ENCODE measurements at regions not wholly inside any gene's neighbourhood (a gene's known extent, or its start where the extent isn't known, plus 50 kb on each side); places are given as distances from the start of the nearest gene placed in this dataset.

GRCh38 chr6:74735304-74735703, 470.5 kb downstream of the COL12A1 start:
- Histone ChIP-seq H3K9me3 (ENCODE audit: low read length) (no peaks in the 10 kb centered on the region), H3K27ac (ENCODE audit: extremely low read length, insufficient read depth, low read length) (no peak overlapping the region), H3K4me2 (ENCODE audit: low read depth, low read length) (no peak overlapping the region), H3K79me2 (ENCODE audit: insufficient read depth, low read length) (no peaks in the 10 kb centered on the region), H2AFZ (ENCODE audit: low read length) (no peak overlapping the region), H4K20me1 (ENCODE audit: insufficient read depth, low read length) (no peaks in the 10 kb centered on the region), H3K9ac (ENCODE audit: insufficient read depth, low read depth, low read length) (no peak overlapping the region), H3K4me1 (ENCODE audit: insufficient read depth, low read length) (no peaks in the 10 kb centered on the region), H3K4me3 (replicated peaks in 1 of 3; ENCODE audit: insufficient read depth in 1 of 3, low read depth in 2 of 3, low read length in 3 of 3) (no peak overlapping the region), H3K27me3 (ENCODE audit: control insufficient read depth in 1 of 2, insufficient read depth in 2 of 2, low read length in 2 of 2) (no peaks in the 10 kb centered on the region), H3K36me3 (replicated peaks in 1 of 2; ENCODE audit: control insufficient read depth in 1 of 2, insufficient read depth in 2 of 2, low read length in 2 of 2) (no peaks in the 10 kb centered on the region)
- no peak for ATAC-seq
- intact Hi-C loops (cut with micrococcal nuclease; ENCODE audit: unreplicated experiment) = no loop called here
- TF ChIP-seq ZNF275 (CRISPR knock-in tag; IDR thresholded peaks at IDR 0.05; ENCODE audit: borderline replicate concordance) = no peak
- TF ChIP-seq CCDC6 (CRISPR knock-in tag; IDR thresholded peaks at IDR 0.05) = no peak
- no peak for TF ChIP-seq ZNF253 (CRISPR knock-in tag; IDR thresholded peaks at IDR 0.05; ENCODE audit: borderline replicate concordance)
- TF ChIP-seq POLR2AphosphoS5 (IDR thresholded peaks at IDR 0.05; ENCODE audit: low read depth, low read length) = no peak
- no peak for TF ChIP-seq ZNF770 (CRISPR knock-in tag; IDR thresholded peaks at IDR 0.05)
- no peak for TF ChIP-seq SMARCC2 (IDR thresholded peaks at IDR 0.05)
- TF ChIP-seq ZNF451 (CRISPR knock-in tag; IDR thresholded peaks at IDR 0.05) = no peak
- TF ChIP-seq CREB1 (IDR thresholded peaks at IDR 0.05) = no peak
- TF ChIP-seq CREB1 (CRISPR knock-in tag; IDR thresholded peaks at IDR 0.05) = no peak
- TF ChIP-seq REL (CRISPR knock-in tag; conservative IDR thresholded peaks at IDR 0.05) = no peak
- no peak for TF ChIP-seq ZSCAN21 (CRISPR knock-in tag; IDR thresholded peaks at IDR 0.05; ENCODE audit: borderline replicate concordance)
- no peak for TF ChIP-seq PHF21A (CRISPR knock-in tag; IDR thresholded peaks at IDR 0.05)
- no peak for TF ChIP-seq MED8 (CRISPR knock-in tag; IDR thresholded peaks at IDR 0.05; ENCODE audit: insufficient replicate concordance)
- TF ChIP-seq ZNF547 (CRISPR knock-in tag; IDR thresholded peaks at IDR 0.05) = no peak
- TF ChIP-seq KLF12 (CRISPR knock-in tag; IDR thresholded peaks at IDR 0.05; ENCODE audit: borderline replicate concordance) = no peak
- no peak for TF ChIP-seq HMGA1 (CRISPR knock-in tag; conservative IDR thresholded peaks at IDR 0.05)
- TF ChIP-seq E2F5 (CRISPR knock-in tag; conservative IDR thresholded peaks at IDR 0.05) = no peak
- no peak for TF ChIP-seq ZNF562 (CRISPR knock-in tag; IDR thresholded peaks at IDR 0.05; ENCODE audit: borderline replicate concordance)
- ChIA-PET CTCF (ENCODE audit: low intra/inter-chr PET ratio, low total read pairs) (no interaction called here), POLR2A (no interaction called here)
- no peak for DNase-seq (ENCODE audit: low spot score)
- FAIRE-seq = no peak
- BruUV-seq (replicated peaks) = no TSS peak
- in situ Hi-C loops (cut with HindIII; ENCODE audit: extremely low pct_ligation_motif_present, low pct_unique_long_range_greater_than_20kb) = no loop called here
- 4% methylated on average over 2 of the region's 2 CpGs for WGBS (ENCODE audit: low lambda C conversion rate)

Data from HepG2 (cell line).